ENCODE measurements at regions not wholly inside any gene's neighbourhood (a gene's known extent, or its start where the extent isn't known, plus 50 kb on each side); places are given as distances from the start of the nearest gene placed in this dataset.
A peak's percentile ranks its signal among the peaks of the same experiment; 100 is the strongest.

- DNase-seq, result no peak
These were observed 68.4 kb upstream of the NLK start for GRCh38 chr17:27974045-27974436.

GRCh38 chr17:27974531-27975145 lies 67.8 kb upstream of the NLK start:
- DNase-seq, result no peak

GRCh38 chr17:27975146-27976011 lies 67.1 kb upstream of the NLK start:
- DNase-seq, result no peak

GRCh38 chr17:27976331-27976730 lies 66.1 kb upstream of the NLK start:
- DNase-seq, result no peak

GRCh38 chr17:27977751-27978688 lies 64.5 kb upstream of the NLK start:
- DNase-seq, result no peak

GRCh38 chr17:27978689-27979175 lies 63.7 kb upstream of the NLK start:
- no peak for DNase-seq

- DNase-seq, result no peak
These were observed 62.4 kb upstream of the NLK start for GRCh38 chr17:27980043-27980442.

GRCh38 chr17:27981978-27982377 lies 60.5 kb upstream of the NLK start:
- no peak for DNase-seq

GRCh38 chr17:27982688-27983087 lies 59.8 kb upstream of the NLK start:
- DNase-seq, result no peak

- no peak for DNase-seq
These were observed 58.6 kb upstream of the NLK start for GRCh38 chr17:27983853-27984252.

GRCh38 chr17:27984404-27984803 lies 58.1 kb upstream of the NLK start:
- no peak for DNase-seq

- DNase-seq, result no peak
These were observed 57.7 kb upstream of the NLK start for GRCh38 chr17:27984816-27985215.

GRCh38 chr17:27985306-27985705 lies 57.2 kb upstream of the NLK start:
- DNase-seq, result peak in 2 of 4 experiments; percentile 16 to 18

- DNase-seq, result no peak
These were observed 56.6 kb upstream of the NLK start for GRCh38 chr17:27985736-27986399.

GRCh38 chr17:27986805-27987684 lies 55.4 kb upstream of the NLK start:
- no peak for DNase-seq

- DNase-seq, result no peak
These were observed 53.4 kb upstream of the NLK start for GRCh38 chr17:27989046-27989445.

GRCh38 chr17:27990100-27990499 lies 52.4 kb upstream of the NLK start:
- DNase-seq, result no peak

GRCh38 chr17:27990979-27991378 lies 51.5 kb upstream of the NLK start:
- no peak for DNase-seq

GRCh38 chr17:27991462-27991993 lies 50.9 kb upstream of the NLK start:
- DNase-seq, result no peak

All from suppressor macrophage (primary cell).